H9 (cell line): ENCODE measurements at regions not wholly inside any gene's neighbourhood (a gene's known extent, or its start where the extent isn't known, plus 50 kb on each side); places are given as distances from the start of the nearest gene placed in this dataset.

Source experiments
- DNase-seq: peaks from one replicate; pipeline ENCODE4 v3.0.0-alpha.2; 2017
- H2AFZ ChIP-seq: one replicate; pipeline ENCODE4 v1.6.1; 2013; ENCODE audit warnings: mild to moderate bottlenecking, low read length, control low read depth, moderate library complexity
- H2AK5ac ChIP-seq: 2 replicates; pipeline ENCODE4 v1.6.1; 2013; ENCODE audit warnings: low read length, control low read depth, mixed read lengths; ENCODE audit not compliant: insufficient read length
- H2BK120ac ChIP-seq: one replicate; pipeline ENCODE4 v1.6.1; 2013; ENCODE audit warnings: low read depth, mild to moderate bottlenecking, low read length, control low read depth, inconsistent platforms; ENCODE audit not compliant: poor library complexity, severe bottlenecking
- H2BK12ac ChIP-seq: 2 replicates; pipeline ENCODE4 v1.6.1; 2013; ENCODE audit warnings: low read length, control low read depth, mixed read lengths, low read depth; ENCODE audit not compliant: insufficient read length
- H2BK15ac ChIP-seq: 2 replicates; pipeline ENCODE4 v1.6.1; 2013; ENCODE audit warnings: low read depth, low read length, control low read depth
- H2BK20ac ChIP-seq: one replicate; pipeline ENCODE4 v1.6.1; 2013; ENCODE audit warnings: low read depth, mild to moderate bottlenecking, low read length, control low read depth, inconsistent platforms; ENCODE audit not compliant: poor library complexity, severe bottlenecking
- H2BK5ac ChIP-seq: 2 replicates; pipeline ENCODE4 v1.6.1; 2013; ENCODE audit warnings: low read length, control low read depth, mixed read lengths; ENCODE audit not compliant: insufficient read length
- H3K14ac ChIP-seq: 2 replicates; pipeline ENCODE4 v1.6.1; 2013; ENCODE audit warnings: low read length, control low read depth; ENCODE audit not compliant: insufficient read depth
- H3K18ac ChIP-seq: 2 replicates; pipeline ENCODE4 v1.6.1; 2013; ENCODE audit warnings: low read depth, mild to moderate bottlenecking, mixed read lengths, low read length, control low read depth; ENCODE audit not compliant: insufficient read length
- H3K23ac ChIP-seq: 2 replicates; pipeline ENCODE4 v1.6.1; 2013; ENCODE audit warnings: low read length, control low read depth, mixed read lengths, low read depth; ENCODE audit not compliant: insufficient read length
- H3K23me2 ChIP-seq: 2 replicates; pipeline ENCODE4 v1.6.1; 2013; ENCODE audit warnings: low read depth, mild to moderate bottlenecking, mixed read lengths, low read length, control low read depth; ENCODE audit not compliant: insufficient read length, poor library complexity, severe bottlenecking
- H3K27ac ChIP-seq: 2 replicates; pipeline ENCODE4 v1.5.1; 2013; ENCODE audit warnings: low read length, control low read depth, mixed read lengths, low read depth; ENCODE audit not compliant: insufficient read length
- H3K27me3 ChIP-seq: 2 replicates; pipeline ENCODE4 v1.6.1; 2013; ENCODE audit warnings: low read length, control low read depth, inconsistent platforms; ENCODE audit not compliant: insufficient read depth
- H3K4ac ChIP-seq: 2 replicates; pipeline ENCODE4 v1.6.1; 2013; ENCODE audit warnings: low read depth, mild to moderate bottlenecking, control low read depth, inconsistent platforms, low read length, moderate library complexity
- H3K4me1 ChIP-seq: 2 replicates; pipeline ENCODE4 v1.6.1; 2013; ENCODE audit warnings: low read length, control low read depth, inconsistent platforms; ENCODE audit not compliant: insufficient read depth
- H3K4me2 ChIP-seq: 2 replicates; pipeline ENCODE4 v1.6.1; 2013; ENCODE audit warnings: low read length, control low read depth, mixed read lengths; ENCODE audit not compliant: insufficient read length, insufficient read depth
- H3K56ac ChIP-seq: 2 replicates; pipeline ENCODE4 v1.6.1; 2013; ENCODE audit warnings: low read depth, mild to moderate bottlenecking, mixed read lengths, low read length, control low read depth; ENCODE audit not compliant: insufficient read length
- H3K79me1 ChIP-seq: 2 replicates; pipeline ENCODE4 v1.6.1; 2013; ENCODE audit warnings: low read depth, mild to moderate bottlenecking, moderate library complexity, low read length, control low read depth, inconsistent platforms; ENCODE audit not compliant: insufficient read depth, poor library complexity, severe bottlenecking
- H3K79me2 ChIP-seq: 2 replicates; pipeline ENCODE4 v1.6.1; 2013; ENCODE audit warnings: low read length, control low read depth, inconsistent platforms; ENCODE audit not compliant: insufficient read depth
- H3K9ac ChIP-seq: 2 replicates; pipeline ENCODE4 v1.6.1; 2013; ENCODE audit warnings: low read length, control low read depth, mixed read lengths; ENCODE audit not compliant: insufficient read length; ENCODE audit errors: extremely low read depth
- H3K9me3 ChIP-seq: one replicate; pipeline ENCODE4 v1.6.1; 2013; ENCODE audit warnings: low read depth, low read length, inconsistent platforms; ENCODE audit not compliant: control insufficient read depth
- H3T11ph ChIP-seq: one replicate; pipeline ENCODE4 v1.6.1; 2013; ENCODE audit warnings: mild to moderate bottlenecking, low read length, control low read depth, inconsistent platforms
- H4K20me1 ChIP-seq: one replicate; pipeline ENCODE4 v1.6.1; 2013; ENCODE audit not compliant: control insufficient read depth, insufficient read length, insufficient read depth
- H4K5ac ChIP-seq: 2 replicates; pipeline ENCODE4 v1.6.1; 2013; ENCODE audit warnings: low read depth, mild to moderate bottlenecking, mixed read lengths, low read length, control low read depth; ENCODE audit not compliant: insufficient read length
- H4K8ac ChIP-seq: replicated peaks from 2 replicates; pipeline ENCODE4 v1.6.1; 2013; ENCODE audit warnings: low read length, control low read depth, mixed read lengths, low read depth; ENCODE audit not compliant: insufficient read length
- H4K91ac ChIP-seq: 2 replicates; pipeline ENCODE4 v1.6.1; 2013; ENCODE audit warnings: low read depth, mild to moderate bottlenecking, moderate library complexity, mixed read lengths, low read length, control low read depth; ENCODE audit not compliant: insufficient read length
- H3K27ac Mint-ChIP-seq, 3 experiments: 2 replicates in 2 of 3; 3 replicates in 1 of 3; pipeline ENCODE4 v1.8.0; 2020 to 2021; ENCODE audit warnings: mixed read lengths in 3 of 3, mild to moderate bottlenecking in 1 of 3, moderate library complexity in 1 of 3
- H3K27me3 Mint-ChIP-seq: 2 replicates; pipeline ENCODE4 v1.8.0; 2021; ENCODE audit warnings: low read depth, mild to moderate bottlenecking, moderate library complexity, mixed read lengths
- H3K36me3 Mint-ChIP-seq, 3 experiments: 2 replicates in 2 of 3; 3 replicates in 1 of 3; pipeline ENCODE4 v1.8.0; 2020 to 2021; ENCODE audit warnings: low read depth in 3 of 3, mixed read lengths in 3 of 3; ENCODE audit not compliant: insufficient read depth in 1 of 3
- H3K4me1 Mint-ChIP-seq, 2 experiments: 2 replicates each; pipeline ENCODE4 v1.8.0; 2020; ENCODE audit warnings: mixed read lengths in 2 of 2
- H3K4me3 Mint-ChIP-seq, 2 experiments: 2 replicates in 1 of 2; 3 replicates in 1 of 2; pipeline ENCODE4 v1.8.0; 2020 to 2021; ENCODE audit warnings: mild to moderate bottlenecking in 2 of 2, mixed read lengths in 2 of 2, moderate library complexity in 1 of 2
- H3K9me3 Mint-ChIP-seq, 2 experiments: 2 replicates in 1 of 2; 3 replicates in 1 of 2; pipeline ENCODE4 v1.8.0; 2020; ENCODE audit warnings: mild to moderate bottlenecking in 2 of 2, mixed read lengths in 2 of 2, moderate library complexity in 1 of 2
- WGBS: extraction: QIAGEN DNeasy Blood & Tissue Kit; methylation state at CpG from one replicate; pipeline ENCODE4 v1.1.7; 2013; ENCODE audit warnings: missing lambda C conversion rate, low lambda C conversion rate, mixed read lengths; ENCODE audit not compliant: insufficient read length; ENCODE audit errors: extremely low coverage; 5-methylcytosine and 5-hydroxymethylcytosine counted together
- TF ChIP-seq, protein P1 (sequence below): fragments of 200-600 bp; sonication (generic); conservative IDR thresholded peaks from 3 replicates; pipeline ENCODE4 v1.8.0; 2021; ENCODE audit warnings: antibody characterized with exemption, mild to moderate bottlenecking

DNA sequence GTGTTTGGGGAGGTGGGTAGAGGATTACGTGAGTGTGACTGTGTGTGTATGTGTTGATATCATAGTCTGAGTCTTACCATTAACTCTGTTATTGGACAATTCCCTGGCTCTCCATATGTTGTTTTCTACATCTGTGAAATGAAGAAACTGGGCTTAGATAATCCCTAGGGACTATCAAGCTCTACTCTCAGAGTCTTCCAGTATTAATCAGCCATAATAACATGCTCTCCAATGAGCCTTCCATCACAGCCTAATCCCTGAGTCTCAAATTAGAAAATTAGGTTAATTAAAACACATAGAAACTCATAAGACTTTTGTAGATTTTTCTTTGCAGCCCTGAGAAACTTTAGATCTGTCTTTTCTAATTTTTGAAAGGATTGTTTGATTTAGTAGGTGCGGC lies 404.2 kb upstream of the RARB start:
- no peak overlapping the region for H4K91ac ChIP-seq
- H2BK12ac ChIP-seq: no peak overlapping the region
- no peaks in the 10 kb centered on the region for H3K79me1 ChIP-seq
- no peak overlapping the region for H3K56ac ChIP-seq
- WGBS: 100% methylated on average over 1 of the region's 2 CpGs
- H3K14ac ChIP-seq: no peak overlapping the region
- no peaks in the 10 kb centered on the region for H3K4me1 ChIP-seq
- no peak overlapping the region for H4K5ac ChIP-seq
- no peak overlapping the region for H3K27ac Mint-ChIP-seq
- H2BK15ac ChIP-seq: no peak overlapping the region
- no peak overlapping the region for H4K8ac ChIP-seq
- no peak overlapping the region for H2BK20ac ChIP-seq
- H3K9me3 ChIP-seq: no peaks in the 10 kb centered on the region
- no peaks in the 10 kb centered on the region; the same call in 1 of the 2 replicates for H3K27me3 ChIP-seq
- H3K27ac ChIP-seq: no peak overlapping the region
- H4K20me1 ChIP-seq: no peaks in the 10 kb centered on the region
- H2AK5ac ChIP-seq: no peak overlapping the region
- H3K23me2 ChIP-seq: no peaks in the 10 kb centered on the region
- no peak for DNase-seq
- H2AFZ ChIP-seq: no peak overlapping the region
- no peaks in the 10 kb centered on the region for H3K79me2 ChIP-seq
- H3K9me3 Mint-ChIP-seq: no peaks in the 10 kb centered on the region
- no peak overlapping the region for H2BK120ac ChIP-seq
- peaks cover 8 to 11% of the 10 kb centered on the region in 2 experiments; a peak in 3 of 4 replicates for H3K4me1 Mint-ChIP-seq
- no peaks in the 10 kb centered on the region for H3K36me3 Mint-ChIP-seq
- H3K4me3 Mint-ChIP-seq: no peak overlapping the region
- H3K9ac ChIP-seq: no peak overlapping the region
- no peak overlapping the region for H3T11ph ChIP-seq
- H2BK5ac ChIP-seq: no peak overlapping the region
- H3K4ac ChIP-seq: no peak overlapping the region
- H3K4me2 ChIP-seq: no peak overlapping the region
- TF ChIP-seq, protein P1, sequence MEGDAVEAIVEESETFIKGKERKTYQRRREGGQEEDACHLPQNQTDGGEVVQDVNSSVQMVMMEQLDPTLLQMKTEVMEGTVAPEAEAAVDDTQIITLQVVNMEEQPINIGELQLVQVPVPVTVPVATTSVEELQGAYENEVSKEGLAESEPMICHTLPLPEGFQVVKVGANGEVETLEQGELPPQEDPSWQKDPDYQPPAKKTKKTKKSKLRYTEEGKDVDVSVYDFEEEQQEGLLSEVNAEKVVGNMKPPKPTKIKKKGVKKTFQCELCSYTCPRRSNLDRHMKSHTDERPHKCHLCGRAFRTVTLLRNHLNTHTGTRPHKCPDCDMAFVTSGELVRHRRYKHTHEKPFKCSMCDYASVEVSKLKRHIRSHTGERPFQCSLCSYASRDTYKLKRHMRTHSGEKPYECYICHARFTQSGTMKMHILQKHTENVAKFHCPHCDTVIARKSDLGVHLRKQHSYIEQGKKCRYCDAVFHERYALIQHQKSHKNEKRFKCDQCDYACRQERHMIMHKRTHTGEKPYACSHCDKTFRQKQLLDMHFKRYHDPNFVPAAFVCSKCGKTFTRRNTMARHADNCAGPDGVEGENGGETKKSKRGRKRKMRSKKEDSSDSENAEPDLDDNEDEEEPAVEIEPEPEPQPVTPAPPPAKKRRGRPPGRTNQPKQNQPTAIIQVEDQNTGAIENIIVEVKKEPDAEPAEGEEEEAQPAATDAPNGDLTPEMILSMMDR: no peak
- no peak overlapping the region for H3K23ac ChIP-seq
- no peaks in the 10 kb centered on the region; the same call in 1 of the 2 replicates for H3K27me3 Mint-ChIP-seq
- no peak overlapping the region for H3K18ac ChIP-seq
